ENCODE measurements at regions not wholly inside any gene's neighbourhood (a gene's known extent, or its start where the extent isn't known, plus 50 kb on each side); places are given as distances from the start of the nearest gene placed in this dataset.

DNA sequence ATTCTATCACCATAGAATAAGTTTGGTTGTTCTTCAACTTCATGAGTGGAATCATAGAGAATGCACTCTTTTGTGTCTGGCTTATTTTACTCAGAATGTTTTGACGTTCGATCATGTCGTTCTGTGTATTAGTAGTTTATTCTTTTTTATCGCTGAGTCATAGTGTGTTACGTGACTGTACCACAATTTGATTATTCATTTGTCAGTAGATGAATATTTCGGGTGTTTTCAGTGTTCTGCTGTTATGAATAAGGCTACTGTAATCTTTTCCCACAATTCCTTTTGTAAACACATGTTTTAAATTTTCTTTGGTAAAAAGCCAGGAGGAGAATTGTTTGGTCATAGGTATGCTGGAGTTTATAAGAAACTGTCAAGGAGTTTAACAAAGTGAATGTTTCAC lies 279.9 kb upstream of the B3GAT1 start:
- TF ChIP-seq ZNF232 (CRISPR knock-in tag; IDR thresholded peaks at IDR 0.05; ENCODE audit: borderline replicate concordance): no peak
- TF ChIP-seq, protein P1, sequence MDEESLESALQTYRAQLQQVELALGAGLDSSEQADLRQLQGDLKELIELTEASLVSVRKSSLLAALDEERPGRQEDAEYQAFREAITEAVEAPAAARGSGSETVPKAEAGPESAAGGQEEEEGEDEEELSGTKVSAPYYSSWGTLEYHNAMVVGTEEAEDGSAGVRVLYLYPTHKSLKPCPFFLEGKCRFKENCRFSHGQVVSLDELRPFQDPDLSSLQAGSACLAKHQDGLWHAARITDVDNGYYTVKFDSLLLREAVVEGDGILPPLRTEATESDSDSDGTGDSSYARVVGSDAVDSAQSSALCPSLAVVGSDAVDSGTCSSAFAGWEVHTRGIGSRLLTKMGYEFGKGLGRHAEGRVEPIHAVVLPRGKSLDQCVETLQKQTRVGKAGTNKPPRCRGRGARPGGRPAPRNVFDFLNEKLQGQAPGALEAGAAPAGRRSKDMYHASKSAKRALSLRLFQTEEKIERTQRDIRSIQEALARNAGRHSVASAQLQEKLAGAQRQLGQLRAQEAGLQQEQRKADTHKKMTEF (CRISPR knock-in tag; IDR thresholded peaks at IDR 0.05): no peak
- no peak for TF ChIP-seq ZNF549 (CRISPR knock-in tag; IDR thresholded peaks at IDR 0.05)
